ENCODE measurements at regions not wholly inside any gene's neighbourhood (a gene's known extent, or its start where the extent isn't known, plus 50 kb on each side); places are given as distances from the start of the nearest gene placed in this dataset.

- no peak overlapping the region for H3K27ac ChIP-seq
- ATAC-seq (ENCODE audit: insufficient number of reproducible peaks, low FRiP score, low read depth), result no peak
- no peaks in the 10 kb centered on the region for H3K4me1 ChIP-seq (ENCODE audit: control insufficient read depth in 1 of 2, low read depth in 2 of 2)
- no peaks in the 10 kb centered on the region for H3K27me3 ChIP-seq (replicated peaks; ENCODE audit: insufficient read depth)
- DNase-seq (ENCODE audit: low spot score), result no peak
- H3K4me3 ChIP-seq, result no peak overlapping the region
- no peaks in the 10 kb centered on the region for H3K9me3 ChIP-seq
- no peaks in the 10 kb centered on the region for H3K36me3 ChIP-seq
- TF ChIP-seq, protein P1, sequence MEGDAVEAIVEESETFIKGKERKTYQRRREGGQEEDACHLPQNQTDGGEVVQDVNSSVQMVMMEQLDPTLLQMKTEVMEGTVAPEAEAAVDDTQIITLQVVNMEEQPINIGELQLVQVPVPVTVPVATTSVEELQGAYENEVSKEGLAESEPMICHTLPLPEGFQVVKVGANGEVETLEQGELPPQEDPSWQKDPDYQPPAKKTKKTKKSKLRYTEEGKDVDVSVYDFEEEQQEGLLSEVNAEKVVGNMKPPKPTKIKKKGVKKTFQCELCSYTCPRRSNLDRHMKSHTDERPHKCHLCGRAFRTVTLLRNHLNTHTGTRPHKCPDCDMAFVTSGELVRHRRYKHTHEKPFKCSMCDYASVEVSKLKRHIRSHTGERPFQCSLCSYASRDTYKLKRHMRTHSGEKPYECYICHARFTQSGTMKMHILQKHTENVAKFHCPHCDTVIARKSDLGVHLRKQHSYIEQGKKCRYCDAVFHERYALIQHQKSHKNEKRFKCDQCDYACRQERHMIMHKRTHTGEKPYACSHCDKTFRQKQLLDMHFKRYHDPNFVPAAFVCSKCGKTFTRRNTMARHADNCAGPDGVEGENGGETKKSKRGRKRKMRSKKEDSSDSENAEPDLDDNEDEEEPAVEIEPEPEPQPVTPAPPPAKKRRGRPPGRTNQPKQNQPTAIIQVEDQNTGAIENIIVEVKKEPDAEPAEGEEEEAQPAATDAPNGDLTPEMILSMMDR (IDR thresholded peaks at IDR 0.05), result no peak
Observed at GRCh38 chrX:14420841-14421240, 108.5 kb upstream of the GLRA2 start.

GRCh38 chrX:14412686-14413085, 116.7 kb upstream of the GLRA2 start:
- H3K27me3 ChIP-seq (replicated peaks; ENCODE audit: insufficient read depth), result no peaks in the 10 kb centered on the region
- TF ChIP-seq, protein P1 (IDR thresholded peaks at IDR 0.05), result no peak

GRCh38 chrX:14411326-14411725, 118.0 kb upstream of the GLRA2 start:
- Histone ChIP-seq H3K4me3 (no peak overlapping the region), H3K9me3 (no peaks in the 10 kb centered on the region), H3K36me3 (no peaks in the 10 kb centered on the region), H3K4me1 (ENCODE audit: control insufficient read depth in 1 of 2, low read depth in 2 of 2) (no peaks in the 10 kb centered on the region), H3K27me3 (replicated peaks; ENCODE audit: insufficient read depth) (no peaks in the 10 kb centered on the region), H3K27ac (no peak overlapping the region)
- DNase-seq (ENCODE audit: low spot score) (no peak), ATAC-seq (ENCODE audit: insufficient number of reproducible peaks, low FRiP score, low read depth) (no peak)
- TF ChIP-seq, protein P1 (IDR thresholded peaks at IDR 0.05), result no peak

More at GRCh38 chrX:14412686-14413085, 116.7 kb upstream of the GLRA2 start:
- Histone ChIP-seq H3K4me3 (no peak overlapping the region), H3K36me3 (no peaks in the 10 kb centered on the region), H3K4me1 (ENCODE audit: control insufficient read depth in 1 of 2, low read depth in 2 of 2) (no peaks in the 10 kb centered on the region), H3K9me3 (no peaks in the 10 kb centered on the region), H3K27ac (no peak overlapping the region)
- DNase-seq (ENCODE audit: low spot score), result no peak
- ATAC-seq (ENCODE audit: insufficient number of reproducible peaks, low FRiP score, low read depth), result no peak

DNA sequence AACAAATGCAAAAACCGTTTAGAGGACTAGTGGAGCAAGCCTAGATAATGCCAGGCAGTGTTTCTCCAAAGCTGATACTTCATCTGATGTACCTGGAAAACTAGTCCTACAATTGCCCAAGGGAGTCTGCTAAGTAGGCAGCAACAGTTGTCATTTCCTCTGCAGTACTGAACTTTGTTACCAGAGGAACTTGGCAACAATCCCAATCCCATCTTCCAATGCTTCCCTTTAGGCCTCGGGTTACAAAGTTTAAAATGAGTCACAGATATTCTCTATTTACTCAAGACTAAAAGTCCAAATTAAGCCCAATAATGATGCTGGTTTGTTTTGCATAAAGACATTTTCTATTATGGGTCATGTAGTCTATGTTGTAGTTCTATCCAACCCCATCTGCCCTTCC, 120.0 kb upstream of the GLRA2 start:
- Histone ChIP-seq H3K36me3 (no peaks in the 10 kb centered on the region), H3K27me3 (replicated peaks; ENCODE audit: insufficient read depth) (no peaks in the 10 kb centered on the region), H3K9me3 (no peaks in the 10 kb centered on the region), H3K4me3 (no peak overlapping the region), H3K4me1 (ENCODE audit: control insufficient read depth in 1 of 2, low read depth in 2 of 2) (no peaks in the 10 kb centered on the region), H3K27ac (no peak overlapping the region)
- ATAC-seq (ENCODE audit: insufficient number of reproducible peaks, low FRiP score, low read depth) (no peak), DNase-seq (ENCODE audit: low spot score) (no peak)
- TF ChIP-seq, protein P1 (IDR thresholded peaks at IDR 0.05), result no peak

DNA sequence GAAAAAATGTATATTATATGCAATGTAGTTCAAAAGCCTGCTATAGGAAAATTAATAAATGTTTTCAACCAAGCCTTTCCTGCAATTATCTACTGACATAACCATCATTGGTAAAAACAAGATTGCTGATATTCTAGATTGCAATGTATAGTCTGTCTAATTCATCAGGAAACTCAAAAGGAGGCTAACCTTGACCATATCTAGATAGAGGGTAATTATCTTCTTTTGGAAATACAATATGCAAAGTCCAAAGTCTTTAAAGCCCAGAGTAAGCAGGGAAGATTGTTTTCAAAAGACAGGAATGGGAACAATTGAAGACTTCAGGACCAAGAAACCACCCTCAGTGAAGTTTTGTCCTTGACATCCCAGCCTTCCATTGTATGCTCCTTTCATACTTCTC, 123.1 kb upstream of the GLRA2 start:
- no peaks in the 10 kb centered on the region for H3K36me3 ChIP-seq
- H3K4me3 ChIP-seq, result no peak overlapping the region
- H3K4me1 ChIP-seq (ENCODE audit: control insufficient read depth in 1 of 2, low read depth in 2 of 2), result no peaks in the 10 kb centered on the region
- ATAC-seq (ENCODE audit: insufficient number of reproducible peaks, low FRiP score, low read depth) (no peak), DNase-seq (ENCODE audit: low spot score) (no peak)
- H3K9me3 ChIP-seq, result no peaks in the 10 kb centered on the region
- TF ChIP-seq, protein P1 (IDR thresholded peaks at IDR 0.05), result no peak
- no peak overlapping the region for H3K27ac ChIP-seq
- H3K27me3 ChIP-seq (replicated peaks; ENCODE audit: insufficient read depth), result no peaks in the 10 kb centered on the region

Measured in thoracic aorta (tissue), 2 donors.